ENCODE measurements at regions not wholly inside any gene's neighbourhood (a gene's known extent, or its start where the extent isn't known, plus 50 kb on each side); places are given as distances from the start of the nearest gene placed in this dataset.
A peak's percentile ranks its signal among the peaks of the same experiment; 100 is the strongest.

GRCh38 chr16:85554889-85555718 is 58.0 kb upstream of the GSE1 start (continued):
- TF ChIP-seq ZNF441 (CRISPR knock-in tag; IDR thresholded peaks at IDR 0.05; ENCODE audit: borderline replicate concordance) (no peak), ZBTB7A (CRISPR knock-in tag; IDR thresholded peaks at IDR 0.05) (0 out of 2 replicates have a peak, but pooled peaks have one; percentile 28), SP5 (CRISPR knock-in tag; IDR thresholded peaks at IDR 0.05; ENCODE audit: borderline replicate concordance, low read depth) (0 out of 2 replicates have a peak, but pooled peaks have one; percentile 33), NR2F2 (IDR thresholded peaks at IDR 0.05; ENCODE audit: borderline replicate concordance, low read depth) (0 out of 2 replicates have a peak, but pooled peaks have one; percentile 3), KDM3A (CRISPR knock-in tag; IDR thresholded peaks at IDR 0.05; ENCODE audit: low read depth) (peak; percentile 26; the same call in 1 of the 2 replicates), SIX1 (CRISPR knock-in tag; IDR thresholded peaks at IDR 0.05; ENCODE audit: borderline replicate concordance) (no peak), HDAC2 (CRISPR knock-in tag; IDR thresholded peaks at IDR 0.05) (0 out of 2 replicates have a peak, but pooled peaks have one; percentile 17), TFDP1 (CRISPR knock-in tag; IDR thresholded peaks at IDR 0.05; ENCODE audit: borderline replicate concordance) (peak; percentile 16; the same call in 1 of the 2 replicates), FOXA3 (CRISPR knock-in tag; IDR thresholded peaks at IDR 0.05) (0 out of 2 replicates have a peak, but pooled peaks have one; percentile 15), ATRX (CRISPR knock-in tag; IDR thresholded peaks at IDR 0.05; ENCODE audit: borderline replicate concordance) (no peak), KDM2A (CRISPR knock-in tag; IDR thresholded peaks at IDR 0.05; ENCODE audit: borderline replicate concordance, low read depth) (peak; percentile 43; the same call in 1 of the 2 replicates), TAF15 (IDR thresholded peaks at IDR 0.05; ENCODE audit: low read depth, low read length, poor library complexity, severe bottlenecking) (peak; percentile 67), SIN3A (IDR thresholded peaks at IDR 0.05; ENCODE audit: borderline replicate concordance, low read depth, low read length) (peak; percentile 45; the same call in 1 of the 2 replicates), ZNF574 (CRISPR knock-in tag; IDR thresholded peaks at IDR 0.05) (peak; percentile 6; the same call in 1 of the 2 replicates), HNF4G (IDR thresholded peaks at IDR 0.05; ENCODE audit: borderline replicate concordance, low read depth, low read length) (no peak), HNF4G (CRISPR knock-in tag; IDR thresholded peaks at IDR 0.05; ENCODE audit: borderline replicate concordance, low read depth) (0 out of 2 replicates have a peak, but pooled peaks have one; percentile 37), RBM39 (IDR thresholded peaks at IDR 0.05; ENCODE audit: low read depth, low read length, poor library complexity, severe bottlenecking) (peak; percentile 58), TAF1 (CRISPR knock-in tag; IDR thresholded peaks at IDR 0.05) (peak; percentile 36; the same call in 1 of the 2 replicates)
- TF ChIP-seq, protein P1, sequence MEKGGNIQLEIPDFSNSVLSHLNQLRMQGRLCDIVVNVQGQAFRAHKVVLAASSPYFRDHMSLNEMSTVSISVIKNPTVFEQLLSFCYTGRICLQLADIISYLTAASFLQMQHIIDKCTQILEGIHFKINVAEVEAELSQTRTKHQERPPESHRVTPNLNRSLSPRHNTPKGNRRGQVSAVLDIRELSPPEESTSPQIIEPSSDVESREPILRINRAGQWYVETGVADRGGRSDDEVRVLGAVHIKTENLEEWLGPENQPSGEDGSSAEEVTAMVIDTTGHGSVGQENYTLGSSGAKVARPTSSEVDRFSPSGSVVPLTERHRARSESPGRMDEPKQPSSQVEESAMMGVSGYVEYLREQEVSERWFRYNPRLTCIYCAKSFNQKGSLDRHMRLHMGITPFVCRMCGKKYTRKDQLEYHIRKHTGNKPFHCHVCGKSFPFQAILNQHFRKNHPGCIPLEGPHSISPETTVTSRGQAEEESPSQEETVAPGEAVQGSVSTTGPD (CRISPR knock-in tag; IDR thresholded peaks at IDR 0.05), result 0 out of 2 replicates have a peak, but pooled peaks have one; percentile 50
